SHP77 treated with DMSO at 0.1 percent for 48 hours (cell line): ENCODE measurements at regions not wholly inside any gene's neighbourhood (a gene's known extent, or its start where the extent isn't known, plus 50 kb on each side); places are given as distances from the start of the nearest gene placed in this dataset.
"Not testable (repeated sequence)": the region's sequence is repeated elsewhere in the genome, so short reads cannot be mapped to it uniquely, and the experiment has no call there.

Experiments used
- DNase-seq: peaks from one replicate; lab custom pipeline; 2025; lab: John Stamatoyannopoulos, UW

- no peak for DNase-seq
Observed at GRCh38 chr2:212913640-212914306, 237.6 kb downstream of the IKZF2 start.

- DNase-seq = no peak
Observed at GRCh38 chr2:212912445-212913103, 238.8 kb downstream of the IKZF2 start.

- DNase-seq = no peak
Observed at GRCh38 chr2:212911011-212911410, 240.4 kb downstream of the IKZF2 start.

- DNase-seq = no peak
Observed at GRCh38 chr2:212908682-212909435, 242.6 kb downstream of the IKZF2 start.

- DNase-seq = no peak
Observed at GRCh38 chr2:212908031-212908430, 243.4 kb downstream of the IKZF2 start.

- no peak for DNase-seq
Observed at GRCh38 chr2:212906620-212907019, 244.8 kb downstream of the IKZF2 start.

GRCh38 chr2:212905640-212906201 is 245.7 kb downstream of the IKZF2 start:
- no peak for DNase-seq

GRCh38 chr2:212904646-212905045 is 246.8 kb downstream of the IKZF2 start:
- DNase-seq = no peak

- DNase-seq = no peak
Observed at GRCh38 chr2:212903413-212903812, 248.0 kb downstream of the IKZF2 start.

GRCh38 chr2:212902421-212902820 is 249.0 kb downstream of the IKZF2 start:
- DNase-seq = no peak

- DNase-seq = no peak
Observed at GRCh38 chr2:212901604-212902275, 249.7 kb downstream of the IKZF2 start.

- DNase-seq = no peak
Observed at GRCh38 chr2:212900715-212901114, 250.7 kb downstream of the IKZF2 start.

GRCh38 chr2:212898011-212898410 is 253.4 kb downstream of the IKZF2 start:
- no peak for DNase-seq

GRCh38 chr2:212897296-212897695 is 254.1 kb downstream of the IKZF2 start:
- no peak for DNase-seq

GRCh38 chr2:212894026-212894425 is 257.4 kb downstream of the IKZF2 start:
- no peak for DNase-seq

GRCh38 chr2:212893216-212893615 is 258.2 kb downstream of the IKZF2 start:
- no peak for DNase-seq

- DNase-seq = no peak
Observed at GRCh38 chr2:212892193-212892592, 259.2 kb downstream of the IKZF2 start.

- DNase-seq = no peak
Observed at GRCh38 chr2:212891580-212891979, 259.8 kb downstream of the IKZF2 start.

- no peak for DNase-seq
Observed at GRCh38 chr2:212882626-212883025, 268.8 kb downstream of the IKZF2 start.

GRCh38 chr2:212876556-212876955 is 274.9 kb downstream of the IKZF2 start:
- DNase-seq = not testable (repeated sequence)

GRCh38 chr2:212875950-212876349 is 275.5 kb downstream of the IKZF2 start:
- not testable (repeated sequence) for DNase-seq

GRCh38 chr2:212873256-212873655 is 278.2 kb downstream of the IKZF2 start:
- no peak for DNase-seq
